Fibroblast of skin of right biceps (primary cell): ENCODE measurements at regions not wholly inside any gene's neighbourhood (a gene's known extent, or its start where the extent isn't known, plus 50 kb on each side); places are given as distances from the start of the nearest gene placed in this dataset.
"Not testable (repeated sequence)": the region's sequence is repeated elsewhere in the genome, so short reads cannot be mapped to it uniquely, and the experiment has no call there.

Source experiments
- DNase-seq: peaks from one replicate; pipeline ENCODE4 v3.0.0-alpha.2; 2013

- DNase-seq: not testable (repeated sequence)
These were observed 339.6 kb downstream of the ADGRD1 start for GRCh38 chr12:131293071-131294015.

DNA sequence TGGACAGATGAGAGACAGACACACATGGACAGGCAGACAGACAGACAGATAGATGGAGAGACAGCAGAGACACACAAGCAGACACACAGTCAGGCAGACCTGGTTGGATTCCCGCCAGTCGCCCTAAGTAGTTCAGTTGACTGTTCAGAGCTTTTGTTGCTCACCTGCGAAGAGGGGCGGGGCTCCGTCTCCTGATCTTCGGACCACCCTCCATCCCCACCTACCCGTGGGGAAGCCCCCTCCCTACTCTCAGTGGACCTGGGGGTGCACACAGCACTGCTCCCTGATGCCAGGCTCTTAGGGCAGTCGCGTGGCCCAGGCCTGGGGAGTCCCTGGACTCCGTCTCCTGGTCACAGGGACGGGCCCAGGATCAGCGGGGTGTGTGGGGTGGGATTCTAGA, 341.0 kb downstream of the ADGRD1 start:
- not testable (repeated sequence) for DNase-seq

DNA sequence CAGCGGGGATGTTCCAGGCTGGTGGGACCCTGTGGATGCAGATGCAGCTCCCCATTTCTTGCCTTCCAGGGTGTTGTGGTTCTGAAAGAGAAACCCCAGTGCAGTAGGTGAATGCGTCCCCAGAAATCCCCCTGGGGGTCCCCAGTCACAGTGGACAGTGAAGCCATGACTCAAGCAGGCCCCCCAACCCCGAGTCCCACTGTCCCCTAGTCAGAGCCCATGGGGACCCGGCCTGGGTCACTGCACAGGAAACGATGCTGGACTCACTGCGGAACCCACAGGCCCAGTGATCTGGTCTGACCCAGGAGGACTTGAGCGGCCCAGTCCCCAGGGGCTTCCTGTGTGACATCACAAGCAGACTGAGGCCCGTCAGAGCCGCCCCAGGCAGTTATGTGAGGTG, 341.4 kb downstream of the ADGRD1 start:
- DNase-seq: not testable (repeated sequence)

DNA sequence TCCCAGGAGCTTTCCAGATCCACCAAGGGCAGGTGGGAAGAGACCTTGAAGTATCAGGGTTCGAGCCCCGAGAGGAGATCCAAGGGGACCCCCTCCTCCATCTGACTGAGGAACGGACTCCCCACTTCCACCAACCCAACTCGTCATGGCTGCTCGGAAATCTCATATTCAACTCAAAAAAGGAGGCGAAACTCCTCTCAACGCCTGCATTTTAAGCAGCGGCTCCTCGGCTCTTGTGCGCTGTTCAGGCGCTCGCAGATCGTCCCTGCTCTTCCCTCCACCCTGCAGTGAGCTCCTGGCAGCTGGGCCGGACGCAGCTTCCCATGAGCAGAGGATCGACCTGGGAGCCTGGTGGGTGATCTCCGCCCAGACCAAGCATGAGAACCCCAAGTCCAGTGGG, 341.9 kb downstream of the ADGRD1 start:
- not testable (repeated sequence) for DNase-seq

GRCh38 chr12:131296136-131296535, 342.4 kb downstream of the ADGRD1 start:
- not testable (repeated sequence) for DNase-seq

DNA sequence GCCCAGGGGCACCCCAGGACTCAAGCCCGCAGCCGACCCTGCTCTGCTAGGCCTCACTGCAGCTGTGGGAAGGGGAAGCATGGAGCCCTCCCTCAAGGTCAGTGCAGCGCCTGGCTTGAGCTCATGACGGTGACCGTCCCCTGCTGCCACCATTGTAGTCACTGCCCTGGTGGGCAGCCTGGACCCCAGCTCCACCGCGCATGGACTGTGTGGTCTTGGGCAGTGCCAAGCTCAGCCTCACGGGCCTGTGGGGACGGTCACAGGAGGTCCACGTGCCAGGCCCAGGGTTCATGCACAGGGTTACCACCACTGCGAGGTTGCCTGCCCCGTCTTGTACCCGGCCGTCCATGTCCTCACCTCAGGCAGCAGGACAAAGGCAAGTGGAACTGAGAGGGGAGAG, 342.9 kb downstream of the ADGRD1 start:
- not testable (repeated sequence) for DNase-seq

DNA sequence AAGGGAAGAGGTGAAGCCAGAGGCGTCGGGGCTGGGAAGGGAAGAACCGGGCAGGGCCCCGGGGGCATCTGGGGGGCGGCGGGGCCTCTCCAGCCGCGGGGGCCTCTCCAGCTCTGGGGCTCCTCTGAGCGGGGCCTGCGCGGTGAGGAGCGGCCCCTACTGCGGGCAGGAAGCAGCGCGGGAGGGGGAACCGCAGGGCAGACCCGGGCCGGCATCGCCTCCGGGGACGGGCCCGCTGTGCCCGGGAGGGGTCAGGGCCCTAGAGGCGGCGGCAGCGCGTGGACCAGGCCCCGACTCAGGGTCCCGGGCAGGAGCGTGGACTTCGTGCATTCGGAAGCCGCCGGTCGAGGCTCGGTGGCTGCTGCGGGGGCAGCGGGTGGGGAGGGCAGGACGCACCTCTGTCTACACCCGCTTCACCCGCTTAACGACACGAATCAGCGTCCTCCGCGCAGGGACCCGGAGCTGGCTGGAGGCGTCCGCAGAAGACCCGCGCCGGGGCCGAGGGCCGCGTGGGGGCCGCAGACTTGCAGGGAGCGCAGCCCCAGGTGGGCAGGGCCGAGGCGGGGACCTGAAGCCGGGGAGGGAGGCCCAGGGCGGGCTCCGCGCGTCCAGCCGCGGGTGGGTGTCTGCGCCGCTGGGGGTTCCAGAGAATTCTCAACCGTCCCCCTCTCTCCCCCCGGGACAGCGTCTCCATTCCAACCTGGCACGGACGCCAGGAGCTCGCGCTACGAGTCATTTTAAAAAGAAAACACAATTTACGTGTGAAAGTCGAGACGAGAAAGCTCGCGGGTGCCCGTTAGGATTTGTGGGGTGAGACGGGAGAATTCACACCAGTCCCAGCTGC, 345.0 kb downstream of the ADGRD1 start:
- DNase-seq: not testable (repeated sequence)

DNA sequence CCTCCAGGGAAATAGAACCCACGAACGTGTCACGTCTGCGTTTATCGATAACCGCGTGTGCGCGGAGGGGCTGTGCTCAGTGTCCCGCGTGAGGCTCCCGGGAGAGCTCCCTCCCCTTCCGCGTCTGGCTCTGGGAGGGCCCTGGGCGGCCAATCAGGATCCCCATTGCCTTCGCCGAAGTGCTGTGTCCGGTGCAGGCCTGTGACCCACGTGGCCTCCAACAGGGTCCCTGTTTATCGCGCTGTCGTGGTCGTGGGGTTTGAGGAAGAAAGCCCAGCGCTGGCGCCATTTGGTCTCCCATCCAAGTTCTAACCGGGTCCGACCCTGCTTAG, 345.6 kb downstream of the ADGRD1 start:
- not testable (repeated sequence) for DNase-seq

DNA sequence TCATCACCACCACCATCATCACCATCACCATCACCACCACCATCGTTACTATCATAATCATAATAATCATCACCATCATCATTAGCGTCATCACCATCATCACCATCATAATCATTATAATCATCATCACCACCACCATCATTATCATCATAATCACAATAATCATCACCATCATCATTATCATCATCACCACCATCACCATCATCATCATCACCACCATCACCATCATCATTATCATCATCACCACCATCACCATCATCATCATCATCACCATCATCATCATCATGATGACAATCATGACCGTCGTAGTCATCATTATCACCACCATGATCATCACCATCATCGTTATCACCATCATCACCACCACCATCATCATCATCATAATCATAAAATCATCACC, 349.9 kb downstream of the ADGRD1 start:
- not testable (repeated sequence) for DNase-seq

DNA sequence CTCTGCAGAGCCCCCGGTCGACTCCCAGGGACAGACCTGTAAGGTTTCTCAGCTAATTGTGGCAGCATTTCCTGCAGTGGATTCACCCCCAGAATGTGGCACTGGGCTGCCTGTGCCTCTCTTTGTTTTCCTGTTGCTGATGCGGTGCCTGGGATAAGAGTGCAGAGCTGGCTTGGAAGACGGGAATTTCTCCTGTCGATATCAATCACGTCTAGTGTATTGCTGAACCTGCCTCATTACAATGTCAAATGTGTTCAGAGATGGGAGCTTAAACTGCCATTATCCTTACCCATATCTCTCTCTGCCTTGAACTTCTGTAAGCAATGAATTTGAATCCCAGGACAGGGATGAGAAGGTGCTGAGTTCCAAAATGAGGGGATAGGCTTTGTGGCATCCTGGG, 350.9 kb downstream of the ADGRD1 start:
- DNase-seq: not testable (repeated sequence)

DNA sequence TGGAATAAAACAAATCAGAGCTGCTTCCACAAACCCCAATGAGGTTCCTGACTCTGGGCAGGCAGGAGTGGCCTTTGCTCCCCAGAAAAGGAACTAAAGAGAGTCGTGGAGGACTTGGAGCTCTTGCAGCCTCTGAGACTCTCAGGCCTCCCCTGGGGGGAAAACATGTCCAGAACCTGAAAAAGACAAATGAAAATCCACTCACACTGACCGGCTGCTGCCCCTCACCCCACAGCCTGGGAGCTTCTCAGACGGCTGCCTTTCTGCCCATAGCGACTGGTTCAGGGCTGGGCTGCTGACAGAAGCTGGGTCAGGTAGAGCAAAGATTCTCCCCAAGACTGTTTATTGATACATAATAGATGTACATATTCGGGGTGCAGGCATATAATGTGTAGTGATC, 356.0 kb downstream of the ADGRD1 start:
- no peak for DNase-seq

DNA sequence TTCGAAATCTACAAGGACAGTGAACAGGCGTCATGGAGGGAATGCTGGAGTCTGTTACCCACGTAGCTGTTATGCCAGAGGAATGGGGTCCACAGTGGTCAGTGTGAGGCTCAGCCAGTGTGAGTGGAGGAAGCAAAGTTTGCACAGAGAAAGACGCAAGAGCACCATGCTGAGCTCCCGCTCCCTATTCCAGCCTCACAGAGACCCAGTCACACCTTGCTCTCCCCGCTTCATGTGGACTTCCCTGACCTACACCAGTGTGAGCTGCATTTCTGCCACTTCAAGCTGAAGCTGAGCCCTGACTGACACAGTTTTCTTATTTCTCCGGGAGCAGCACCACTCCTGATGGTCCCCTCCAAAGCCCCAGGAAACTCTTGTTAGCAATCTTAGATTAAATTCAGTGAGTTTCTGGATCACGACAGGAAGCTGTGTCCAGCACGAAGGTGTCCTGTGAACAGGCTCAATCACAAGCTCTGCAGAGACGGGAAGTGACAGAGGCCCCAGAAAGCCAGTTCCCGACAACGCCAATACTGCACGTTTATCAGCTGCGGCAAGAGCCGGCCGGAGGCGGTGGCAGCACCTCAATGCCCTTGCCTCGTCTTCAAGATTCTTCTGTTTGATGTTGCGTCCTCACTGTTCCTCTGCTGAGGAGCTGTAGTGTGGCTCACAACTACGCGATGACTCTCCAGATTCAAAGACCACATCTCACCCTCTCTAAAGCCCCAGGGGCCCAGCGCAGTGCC, 356.7 kb downstream of the ADGRD1 start:
- DNase-seq: not testable (repeated sequence)

DNA sequence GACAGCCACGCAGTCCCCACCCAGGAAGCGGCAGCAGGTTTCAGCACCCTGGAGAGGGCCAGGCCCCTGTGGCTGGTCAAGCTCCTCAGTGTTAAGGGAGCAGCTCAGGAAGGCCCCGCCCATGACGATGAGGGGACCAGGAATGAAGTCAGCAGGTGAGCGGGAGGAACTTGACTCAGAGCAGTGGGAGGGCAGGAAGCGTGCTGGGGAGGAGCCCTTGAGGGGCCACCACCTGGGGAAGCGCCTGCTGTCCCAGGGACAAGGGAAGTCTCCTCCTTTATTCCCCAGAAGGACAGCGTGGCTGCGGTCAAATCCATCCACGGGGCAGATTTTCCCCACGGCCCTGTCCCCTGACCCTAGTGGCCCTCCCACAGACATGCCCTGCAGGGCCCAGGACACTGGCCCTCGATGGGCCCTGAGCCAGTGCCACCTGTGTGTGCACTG, 357.6 kb downstream of the ADGRD1 start:
- not testable (repeated sequence) for DNase-seq

- DNase-seq: no peak
These were observed 358.1 kb downstream of the ADGRD1 start for GRCh38 chr12:131311764-131312163.

- DNase-seq: not testable (repeated sequence)
These were observed 358.7 kb downstream of the ADGRD1 start for GRCh38 chr12:131312382-131312781.

DNA sequence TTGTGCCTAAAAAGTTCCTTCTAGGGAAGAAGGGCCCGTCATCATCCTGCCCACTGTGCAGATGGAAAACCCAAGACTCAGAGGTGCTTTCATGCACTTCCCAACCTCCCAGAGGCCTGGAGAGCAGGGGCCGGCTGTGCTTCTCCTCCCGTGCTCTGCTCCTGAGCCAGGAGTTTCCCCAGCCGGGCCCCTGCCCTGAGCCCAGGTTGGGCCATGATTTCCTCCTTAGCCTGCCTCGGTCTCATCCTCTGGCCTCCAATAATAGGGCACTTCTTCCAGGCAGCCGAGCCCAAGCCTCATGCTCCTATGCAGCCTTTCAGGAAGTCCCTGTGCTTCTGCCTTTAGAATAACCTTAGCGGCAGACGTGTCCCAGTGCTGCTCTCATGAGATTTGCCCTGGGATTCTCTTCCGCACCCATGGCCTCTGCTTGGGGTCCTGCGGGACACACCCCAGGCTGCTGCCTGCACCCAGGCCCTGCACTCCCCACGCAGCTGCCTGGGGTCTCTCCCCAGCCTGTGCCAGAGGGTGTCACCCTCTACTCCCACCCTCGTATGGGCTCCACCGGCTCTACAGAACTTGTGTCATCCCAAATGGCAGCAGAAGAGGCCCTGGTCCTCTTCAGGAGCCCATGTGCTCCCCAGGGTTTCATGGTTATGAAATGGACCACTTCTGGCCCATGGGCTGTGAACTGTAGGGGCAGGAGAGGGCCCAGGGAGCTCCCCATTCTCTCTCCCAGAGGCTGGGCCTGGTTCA, 359.3 kb downstream of the ADGRD1 start:
- DNase-seq: no peak

- no peak for DNase-seq
These were observed 359.9 kb downstream of the ADGRD1 start for GRCh38 chr12:131313635-131314034.

GRCh38 chr12:131314524-131315090, 360.9 kb downstream of the ADGRD1 start:
- no peak for DNase-seq

DNA sequence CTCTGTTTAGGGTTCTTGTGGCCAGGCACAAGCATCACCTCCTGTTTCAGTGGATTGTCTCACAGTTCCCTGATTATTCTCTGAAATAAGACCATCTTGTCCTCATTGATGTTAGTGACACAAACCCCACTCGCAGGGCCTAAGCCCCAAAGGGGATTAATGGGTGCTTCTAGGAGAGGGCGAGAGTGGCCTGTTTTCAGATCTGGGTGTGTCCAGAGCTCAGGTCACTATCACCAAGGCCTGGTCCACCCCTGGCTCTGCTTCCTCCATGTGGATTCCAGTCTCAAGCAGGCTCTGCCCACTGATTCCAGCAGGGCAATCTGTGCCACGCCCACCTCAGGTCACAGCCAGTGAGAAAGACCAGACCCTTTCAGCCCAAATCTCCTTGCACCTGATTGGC, 361.9 kb downstream of the ADGRD1 start:
- no peak for DNase-seq

- DNase-seq: no peak
These were observed 362.7 kb downstream of the ADGRD1 start for GRCh38 chr12:131316388-131316787.

DNA sequence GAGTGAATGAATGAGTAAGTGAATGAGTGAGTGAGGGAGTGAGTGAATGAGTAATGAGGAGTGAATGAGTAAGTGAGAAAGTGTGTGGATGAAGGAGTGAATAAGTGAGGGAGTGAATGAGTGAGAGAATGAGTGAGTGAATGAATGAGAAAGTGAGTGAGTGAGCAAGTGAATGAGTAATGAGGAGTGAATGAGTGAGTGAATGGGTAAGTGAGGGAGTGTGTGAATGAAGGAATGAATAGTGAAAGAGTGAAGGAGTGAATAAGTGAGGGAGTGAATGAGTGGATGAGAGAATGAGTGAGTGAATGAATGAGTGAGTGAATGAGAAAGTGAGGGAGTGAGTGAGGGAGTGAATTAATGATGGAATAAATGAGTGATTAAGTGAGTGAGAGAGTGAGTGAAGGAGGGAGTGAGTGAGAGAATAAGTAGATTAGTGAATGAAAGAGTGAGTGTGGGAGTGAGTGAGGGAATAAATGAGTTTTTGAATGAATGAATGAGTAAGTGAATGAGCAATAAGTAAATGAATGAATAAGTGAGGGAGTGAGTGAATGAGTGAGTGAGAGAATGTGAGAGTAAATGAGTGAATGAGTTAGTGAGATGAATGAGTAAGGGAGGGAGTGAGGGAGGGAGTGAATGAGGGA, 364.5 kb downstream of the ADGRD1 start:
- no peak for DNase-seq
